Neural cell (in vitro differentiated cells): ENCODE measurements at regions not wholly inside any gene's neighbourhood (a gene's known extent, or its start where the extent isn't known, plus 50 kb on each side); places are given as distances from the start of the nearest gene placed in this dataset.

Source experiments
- H2AFZ ChIP-seq: fragments of 200-600, 300-800 bp; sonication (generic), shearing (Covaris generic); 2 replicates; pipeline ENCODE4 v1.6.0; 2014; ENCODE audit warnings: low read depth, mild to moderate bottlenecking, antibody characterized with exemption, low read length, moderate library complexity
- H3F3A ChIP-seq: fragments of 200-600 bp; shearing (Covaris generic); 2 replicates; pipeline ENCODE4 v1.6.1; 2016; ENCODE audit warnings: mild to moderate bottlenecking, moderate library complexity, mixed read lengths, antibody characterized with exemption, low read length; ENCODE audit not compliant: insufficient read depth, poor library complexity, severe bottlenecking
- H3K27ac ChIP-seq: fragments of 200-600, 300-800 bp; sonication (generic), shearing (Covaris generic); 2 replicates; pipeline ENCODE4 v1.5.1; 2014; ENCODE audit warnings: mild to moderate bottlenecking, low read length, moderate library complexity
- H3K27me3 ChIP-seq: fragments of 300-800, 200-600 bp; sonication (generic), shearing (Covaris generic); 2 replicates; pipeline ENCODE4 v1.6.0; 2014; ENCODE audit warnings: mild to moderate bottlenecking, low read depth, low read length, moderate library complexity; ENCODE audit not compliant: insufficient read depth
- H3K36me3 ChIP-seq: fragments of 300-800, 200-600 bp; sonication (generic), shearing (Covaris generic); 2 replicates; pipeline ENCODE4 v1.5.1; 2014; ENCODE audit warnings: mild to moderate bottlenecking, antibody characterized with exemption, low read length, moderate library complexity; ENCODE audit not compliant: insufficient read depth
- H3K4me2 ChIP-seq: fragments of 300-800, 200-600 bp; sonication (generic), shearing (Covaris generic); 2 replicates; pipeline ENCODE4 v1.6.0; 2014; ENCODE audit warnings: mild to moderate bottlenecking, low read length
- H3K4me3 ChIP-seq: fragments of 300-800, 200-600 bp; sonication (generic), shearing (Covaris generic); 2 replicates; pipeline ENCODE4 v1.5.1; 2014; ENCODE audit warnings: mild to moderate bottlenecking, low read length, moderate library complexity
- H3K79me2 ChIP-seq: fragments of 200-600 bp; shearing (Covaris generic); replicated peaks from 2 replicates; pipeline ENCODE4 v1.6.0; 2014; ENCODE audit warnings: mild to moderate bottlenecking, low read length, moderate library complexity; ENCODE audit not compliant: insufficient read depth
- H3K9ac ChIP-seq: fragments of 300-800, 200-600 bp; sonication (generic), shearing (Covaris generic); 2 replicates; pipeline ENCODE4 v1.6.1; 2016; ENCODE audit warnings: mild to moderate bottlenecking, low read length, mixed read lengths
- H3K9me2 ChIP-seq: fragments of 200-600 bp; shearing (Covaris generic); 2 replicates; pipeline ENCODE4 v1.6.1; 2016; ENCODE audit warnings: mild to moderate bottlenecking, low read length, mixed read lengths; ENCODE audit not compliant: insufficient read depth
- H3K9me3 ChIP-seq: fragments of 200-600, 300-800 bp; sonication (generic), shearing (Covaris generic); 2 replicates; pipeline ENCODE4 v1.6.1; 2016; ENCODE audit warnings: mild to moderate bottlenecking, mixed run types, low read length, moderate library complexity, mixed read lengths
- H4K20me1 ChIP-seq: fragments of 200-600 bp; shearing (Covaris generic); 2 replicates; pipeline ENCODE4 v1.6.1; 2016; ENCODE audit warnings: mild to moderate bottlenecking, mixed run types; ENCODE audit not compliant: insufficient read depth
- EP300 ChIP-seq: fragments of 450-650 bp; conservative IDR thresholded peaks from 2 replicates; pipeline ENCODE4 v1.6.1; 2014; ENCODE audit warnings: antibody characterized with exemption, mild to moderate bottlenecking, moderate library complexity; ENCODE audit not compliant: poor library complexity, severe bottlenecking
- EZH2 ChIP-seq: fragments of 200-600, 300-800 bp; shearing (Covaris generic), sonication (generic); IDR thresholded peaks from 2 replicates; pipeline ENCODE4 v1.6.1; 2014; ENCODE audit warnings: antibody characterized with exemption, low read length, borderline replicate concordance, mild to moderate bottlenecking; ENCODE audit not compliant: insufficient read depth, poor library complexity, severe bottlenecking
- MXI1 ChIP-seq: fragments of 450-650 bp; conservative IDR thresholded peaks from 2 replicates; pipeline ENCODE4 v1.6.1; 2014; ENCODE audit warnings: antibody characterized with exemption, mild to moderate bottlenecking; ENCODE audit not compliant: poor library complexity, severe bottlenecking
- POLR2AphosphoS5 ChIP-seq: IDR thresholded peaks from 2 replicates; pipeline ENCODE4 v1.6.1; 2012
- RAD21 ChIP-seq: fragments of 450-650 bp; conservative IDR thresholded peaks from 2 replicates; pipeline ENCODE4 v1.6.1; 2014; ENCODE audit warnings: antibody characterized with exemption, mild to moderate bottlenecking, moderate library complexity
- SMC3 ChIP-seq: fragments of 450-650 bp; conservative IDR thresholded peaks from 2 replicates; pipeline ENCODE4 v1.6.1; 2014; ENCODE audit warnings: antibody characterized with exemption, mild to moderate bottlenecking, moderate library complexity; ENCODE audit not compliant: poor library complexity
- TAF1 ChIP-seq: IDR thresholded peaks from 2 replicates; pipeline ENCODE4 v1.6.1; 2012; ENCODE audit warnings: low read depth
- TF ChIP-seq, protein P1 (sequence below): fragments of 450-650 bp; IDR thresholded peaks from 2 replicates; pipeline ENCODE4 v1.5.1; 2014; ENCODE audit warnings: antibody characterized with exemption, mild to moderate bottlenecking, moderate library complexity; ENCODE audit not compliant: poor library complexity, severe bottlenecking
- TF ChIP-seq, protein P2 (sequence below): IDR thresholded peaks from 2 replicates; pipeline ENCODE4 v1.6.1; 2012; ENCODE audit warnings: borderline replicate concordance

- Histone ChIP-seq H3K9ac (no peak overlapping the region), H4K20me1 (no peaks in the 10 kb centered on the region), H2AFZ (no peak overlapping the region), H3K79me2 (no peaks in the 10 kb centered on the region), H3K27me3 (no peaks in the 10 kb centered on the region), H3K36me3 (no peaks in the 10 kb centered on the region), H3K9me2 (no peaks in the 10 kb centered on the region), H3F3A (no peaks in the 10 kb centered on the region), H3K27ac (no peak overlapping the region), H3K4me3 (no peak overlapping the region), H3K4me2 (no peak overlapping the region), H3K9me3 (no peaks in the 10 kb centered on the region)
- TF ChIP-seq RAD21 (no peak), MXI1 (no peak), POLR2AphosphoS5 (no peak), TAF1 (no peak), EZH2 (no peak), SMC3 (no peak), EP300 (no peak)
- TF ChIP-seq, protein P1, sequence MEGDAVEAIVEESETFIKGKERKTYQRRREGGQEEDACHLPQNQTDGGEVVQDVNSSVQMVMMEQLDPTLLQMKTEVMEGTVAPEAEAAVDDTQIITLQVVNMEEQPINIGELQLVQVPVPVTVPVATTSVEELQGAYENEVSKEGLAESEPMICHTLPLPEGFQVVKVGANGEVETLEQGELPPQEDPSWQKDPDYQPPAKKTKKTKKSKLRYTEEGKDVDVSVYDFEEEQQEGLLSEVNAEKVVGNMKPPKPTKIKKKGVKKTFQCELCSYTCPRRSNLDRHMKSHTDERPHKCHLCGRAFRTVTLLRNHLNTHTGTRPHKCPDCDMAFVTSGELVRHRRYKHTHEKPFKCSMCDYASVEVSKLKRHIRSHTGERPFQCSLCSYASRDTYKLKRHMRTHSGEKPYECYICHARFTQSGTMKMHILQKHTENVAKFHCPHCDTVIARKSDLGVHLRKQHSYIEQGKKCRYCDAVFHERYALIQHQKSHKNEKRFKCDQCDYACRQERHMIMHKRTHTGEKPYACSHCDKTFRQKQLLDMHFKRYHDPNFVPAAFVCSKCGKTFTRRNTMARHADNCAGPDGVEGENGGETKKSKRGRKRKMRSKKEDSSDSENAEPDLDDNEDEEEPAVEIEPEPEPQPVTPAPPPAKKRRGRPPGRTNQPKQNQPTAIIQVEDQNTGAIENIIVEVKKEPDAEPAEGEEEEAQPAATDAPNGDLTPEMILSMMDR, result no peak
- TF ChIP-seq, protein P2, sequence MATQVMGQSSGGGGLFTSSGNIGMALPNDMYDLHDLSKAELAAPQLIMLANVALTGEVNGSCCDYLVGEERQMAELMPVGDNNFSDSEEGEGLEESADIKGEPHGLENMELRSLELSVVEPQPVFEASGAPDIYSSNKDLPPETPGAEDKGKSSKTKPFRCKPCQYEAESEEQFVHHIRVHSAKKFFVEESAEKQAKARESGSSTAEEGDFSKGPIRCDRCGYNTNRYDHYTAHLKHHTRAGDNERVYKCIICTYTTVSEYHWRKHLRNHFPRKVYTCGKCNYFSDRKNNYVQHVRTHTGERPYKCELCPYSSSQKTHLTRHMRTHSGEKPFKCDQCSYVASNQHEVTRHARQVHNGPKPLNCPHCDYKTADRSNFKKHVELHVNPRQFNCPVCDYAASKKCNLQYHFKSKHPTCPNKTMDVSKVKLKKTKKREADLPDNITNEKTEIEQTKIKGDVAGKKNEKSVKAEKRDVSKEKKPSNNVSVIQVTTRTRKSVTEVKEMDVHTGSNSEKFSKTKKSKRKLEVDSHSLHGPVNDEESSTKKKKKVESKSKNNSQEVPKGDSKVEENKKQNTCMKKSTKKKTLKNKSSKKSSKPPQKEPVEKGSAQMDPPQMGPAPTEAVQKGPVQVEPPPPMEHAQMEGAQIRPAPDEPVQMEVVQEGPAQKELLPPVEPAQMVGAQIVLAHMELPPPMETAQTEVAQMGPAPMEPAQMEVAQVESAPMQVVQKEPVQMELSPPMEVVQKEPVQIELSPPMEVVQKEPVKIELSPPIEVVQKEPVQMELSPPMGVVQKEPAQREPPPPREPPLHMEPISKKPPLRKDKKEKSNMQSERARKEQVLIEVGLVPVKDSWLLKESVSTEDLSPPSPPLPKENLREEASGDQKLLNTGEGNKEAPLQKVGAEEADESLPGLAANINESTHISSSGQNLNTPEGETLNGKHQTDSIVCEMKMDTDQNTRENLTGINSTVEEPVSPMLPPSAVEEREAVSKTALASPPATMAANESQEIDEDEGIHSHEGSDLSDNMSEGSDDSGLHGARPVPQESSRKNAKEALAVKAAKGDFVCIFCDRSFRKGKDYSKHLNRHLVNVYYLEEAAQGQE, result no peak
Measured at GRCh38 chr2:76247006-76247405, 536.3 kb upstream of the GCFC2 start.

- H3F3A ChIP-seq, result no peaks in the 10 kb centered on the region
- H3K27ac ChIP-seq, result no peak overlapping the region
- no peaks in the 10 kb centered on the region for H3K27me3 ChIP-seq
- no peaks in the 10 kb centered on the region for H3K9me3 ChIP-seq
- H3K79me2 ChIP-seq, result no peaks in the 10 kb centered on the region
- H2AFZ ChIP-seq, result no peak overlapping the region
- H3K4me2 ChIP-seq, result no peak overlapping the region
- no peaks in the 10 kb centered on the region for H3K9me2 ChIP-seq
- H3K9ac ChIP-seq, result no peak overlapping the region
- TF ChIP-seq TAF1 (no peak), SMC3 (no peak), MXI1 (no peak), EP300 (no peak), EZH2 (no peak), RAD21 (no peak), POLR2AphosphoS5 (no peak)
- TF ChIP-seq, protein P2, result no peak
- TF ChIP-seq, protein P1, result no peak
- H3K36me3 ChIP-seq, result no peaks in the 10 kb centered on the region
- H3K4me3 ChIP-seq, result no peak overlapping the region
- H4K20me1 ChIP-seq, result no peaks in the 10 kb centered on the region
Measured at GRCh38 chr2:76211991-76212985, 501.6 kb upstream of the GCFC2 start.
